ENCODE measurements at regions not wholly inside any gene's neighbourhood (a gene's known extent, or its start where the extent isn't known, plus 50 kb on each side); places are given as distances from the start of the nearest gene placed in this dataset.
"Not testable (repeated sequence)": the region's sequence is repeated elsewhere in the genome, so short reads cannot be mapped to it uniquely, and the experiment has no call there.

GRCh38 chr3:95733336-95733735, 1081.1 kb upstream of the EPHA6 start:
- Histone ChIP-seq H3K9me3 (ENCODE audit: control insufficient read depth in 1 of 2, insufficient read depth in 1 of 2, low read depth in 1 of 2, low read length in 2 of 2) (peaks cover 3 to 21% of the 10 kb centered on the region in 2 experiments; a peak in 1 of 4 replicates), H3K4me3 (replicated peaks in 1 of 2; ENCODE audit: low read depth in 1 of 2, low read length in 2 of 2) (no peak overlapping the region), H2AFZ (ENCODE audit: low read depth, low read length, poor library complexity, severe bottlenecking) (no peak overlapping the region), H3K4me2 (ENCODE audit: low read length) (no peak overlapping the region), H3K79me2 (ENCODE audit: insufficient read depth, low read length) (no peaks in the 10 kb centered on the region), H3K36me3 (ENCODE audit: control insufficient read depth in 1 of 2, insufficient read depth in 2 of 2, low read length in 2 of 2) (no peaks in the 10 kb centered on the region), H3K9ac (ENCODE audit: low read length) (no peak overlapping the region), H3K27me3 (ENCODE audit: insufficient read depth, low read length) (no peaks in the 10 kb centered on the region), H3K27ac (ENCODE audit: low read depth, low read length) (no peak overlapping the region), H3K9me2 (ENCODE audit: insufficient read depth) (no peaks in the 10 kb centered on the region), H3K4me1 (ENCODE audit: control insufficient read depth in 1 of 2, insufficient read depth in 2 of 2, low read length in 2 of 2) (no peaks in the 10 kb centered on the region), H4K20me1 (ENCODE audit: insufficient read depth) (no peaks in the 10 kb centered on the region)
- intact Hi-C loops (cut with micrococcal nuclease) = no loop called here
- DNase-seq (ENCODE audit: low read depth, low spot score) = no peak
- BruUV-seq (replicated peaks) = no TSS peak
- ChIA-PET RAD21 (ENCODE audit: low non-redundant PET in 1 of 2, low total read pairs in 2 of 2, uncharacterized antibody in 2 of 2, unreplicated experiment in 2 of 2) (no interaction called here), POLR2A (no interaction called here), CTCF (no interaction called here)
- no peak for TF ChIP-seq SP1 (IDR thresholded peaks at IDR 0.05; ENCODE audit: low read depth)
- TF ChIP-seq ZNF274 (IDR thresholded peaks at IDR 0.05; ENCODE audit: low read depth, low read length) = no peak
- no peak for TF ChIP-seq POLR2AphosphoS5 (IDR thresholded peaks at IDR 0.05; ENCODE audit: low read depth, low read length)
- no peak for TF ChIP-seq CEBPB (IDR thresholded peaks at IDR 0.05; ENCODE audit: low read depth)
- no peak for TF ChIP-seq ELF1 (IDR thresholded peaks at IDR 0.05; ENCODE audit: borderline replicate concordance, low read depth)
- TF ChIP-seq EZH2phosphoT487 (IDR thresholded peaks at IDR 0.05; ENCODE audit: borderline replicate concordance) = no peak
- no peak for ATAC-seq

GRCh38 chr3:95738045-95738444, 1076.3 kb upstream of the EPHA6 start:
- no peak overlapping the region for H3K4me3 ChIP-seq (replicated peaks in 1 of 2; ENCODE audit: low read depth in 1 of 2, low read length in 2 of 2)
- ATAC-seq (no peak), DNase-seq (ENCODE audit: low read depth, low spot score) (no peak)
- POLR2A ChIA-PET = no interaction called here
- H3K27ac ChIP-seq (ENCODE audit: low read depth, low read length) = no peak overlapping the region
- no peaks in the 10 kb centered on the region for H3K79me2 ChIP-seq (ENCODE audit: insufficient read depth, low read length)
- CTCF ChIA-PET = no interaction called here
- H3K4me1 ChIP-seq (ENCODE audit: control insufficient read depth in 1 of 2, insufficient read depth in 2 of 2, low read length in 2 of 2) = no peaks in the 10 kb centered on the region
- H3K4me2 ChIP-seq (ENCODE audit: low read length) = no peak overlapping the region
- no peak overlapping the region for H2AFZ ChIP-seq (ENCODE audit: low read depth, low read length, poor library complexity, severe bottlenecking)
- H3K9me2 ChIP-seq (ENCODE audit: insufficient read depth) = no peaks in the 10 kb centered on the region
- BruUV-seq (replicated peaks) = no TSS peak
- H3K9me3 ChIP-seq (ENCODE audit: control insufficient read depth in 1 of 2, insufficient read depth in 1 of 2, low read depth in 1 of 2, low read length in 2 of 2) = peaks cover 3 to 18% of the 10 kb centered on the region in 2 experiments; a peak in 3 of 4 replicates
- intact Hi-C loops (cut with micrococcal nuclease) = loop anchor here (1.0 kb wide), 1 partner anchor 30 kb away; no protein-coding TSS in a partner anchor
- RAD21 ChIA-PET (ENCODE audit: low non-redundant PET in 1 of 2, low total read pairs in 2 of 2, uncharacterized antibody in 2 of 2, unreplicated experiment in 2 of 2) = no interaction called here
- no peaks in the 10 kb centered on the region for H4K20me1 ChIP-seq (ENCODE audit: insufficient read depth)
- H3K9ac ChIP-seq (ENCODE audit: low read length) = no peak overlapping the region
- TF ChIP-seq ATF3 (IDR thresholded peaks at IDR 0.05) = no peak
- TF ChIP-seq MAX (IDR thresholded peaks at IDR 0.05) = no peak
- H3K36me3 ChIP-seq (ENCODE audit: control insufficient read depth in 1 of 2, insufficient read depth in 2 of 2, low read length in 2 of 2) = no peaks in the 10 kb centered on the region
- no peaks in the 10 kb centered on the region for H3K27me3 ChIP-seq (ENCODE audit: insufficient read depth, low read length)

GRCh38 chr3:95744896-95745295, 1069.5 kb upstream of the EPHA6 start:
- RAD21 ChIA-PET (ENCODE audit: low non-redundant PET in 1 of 2, low total read pairs in 2 of 2, uncharacterized antibody in 2 of 2, unreplicated experiment in 2 of 2); H3K9me2 ChIP-seq (ENCODE audit: insufficient read depth); POLR2A ChIA-PET; H2AFZ ChIP-seq (ENCODE audit: low read depth, low read length, poor library complexity, severe bottlenecking); intact Hi-C loops (cut with micrococcal nuclease); H4K20me1 ChIP-seq (ENCODE audit: insufficient read depth); H3K9ac ChIP-seq (ENCODE audit: low read length); CTCF ChIA-PET; H3K4me1 ChIP-seq (ENCODE audit: control insufficient read depth in 1 of 2, insufficient read depth in 2 of 2, low read length in 2 of 2); BruUV-seq (replicated peaks); H3K27ac ChIP-seq (ENCODE audit: low read depth, low read length); H3K36me3 ChIP-seq (ENCODE audit: control insufficient read depth in 1 of 2, insufficient read depth in 2 of 2, low read length in 2 of 2); H3K9me3 ChIP-seq (ENCODE audit: control insufficient read depth in 1 of 2, insufficient read depth in 1 of 2, low read depth in 1 of 2, low read length in 2 of 2); H3K4me2 ChIP-seq (ENCODE audit: low read length); H3K4me3 ChIP-seq (replicated peaks in 1 of 2; ENCODE audit: low read depth in 1 of 2, low read length in 2 of 2); ATAC-seq; H3K79me2 ChIP-seq (ENCODE audit: insufficient read depth, low read length); H3K27me3 ChIP-seq (ENCODE audit: insufficient read depth, low read length); DNase-seq (ENCODE audit: low read depth, low spot score): not testable (repeated sequence)
